ENCODE measurements at regions not wholly inside any gene's neighbourhood (a gene's known extent, or its start where the extent isn't known, plus 50 kb on each side); places are given as distances from the start of the nearest gene placed in this dataset.

DNA sequence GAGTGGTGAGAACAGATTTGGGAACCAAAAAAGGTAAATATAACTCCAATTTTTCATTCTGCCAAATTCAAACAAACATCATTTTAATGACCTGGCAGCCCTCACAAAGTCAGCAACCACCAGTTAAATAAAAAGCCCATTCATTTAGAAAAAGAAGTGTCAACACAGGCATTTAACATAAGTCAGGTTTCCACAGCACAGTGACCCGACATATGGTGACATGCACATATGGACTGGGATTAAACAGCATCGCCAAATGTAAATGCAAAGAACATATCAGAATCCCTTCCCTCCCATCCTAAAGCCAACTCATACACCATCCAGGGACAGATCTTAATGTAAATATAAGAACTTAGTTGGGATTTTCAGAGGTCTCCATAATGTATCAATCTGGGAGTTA is 293.2 kb downstream of the FGFR2 start:
- no peak for TF ChIP-seq EZH2phosphoT487 (IDR thresholded peaks at IDR 0.05; ENCODE audit: unreplicated experiment)
- TF ChIP-seq EZH2 (IDR thresholded peaks at IDR 0.05; ENCODE audit: low read depth, unreplicated experiment), result no peak
- no peak for TF ChIP-seq POLR2AphosphoS5 (IDR thresholded peaks at IDR 0.05; ENCODE audit: low read depth)
- TF ChIP-seq, protein P1, sequence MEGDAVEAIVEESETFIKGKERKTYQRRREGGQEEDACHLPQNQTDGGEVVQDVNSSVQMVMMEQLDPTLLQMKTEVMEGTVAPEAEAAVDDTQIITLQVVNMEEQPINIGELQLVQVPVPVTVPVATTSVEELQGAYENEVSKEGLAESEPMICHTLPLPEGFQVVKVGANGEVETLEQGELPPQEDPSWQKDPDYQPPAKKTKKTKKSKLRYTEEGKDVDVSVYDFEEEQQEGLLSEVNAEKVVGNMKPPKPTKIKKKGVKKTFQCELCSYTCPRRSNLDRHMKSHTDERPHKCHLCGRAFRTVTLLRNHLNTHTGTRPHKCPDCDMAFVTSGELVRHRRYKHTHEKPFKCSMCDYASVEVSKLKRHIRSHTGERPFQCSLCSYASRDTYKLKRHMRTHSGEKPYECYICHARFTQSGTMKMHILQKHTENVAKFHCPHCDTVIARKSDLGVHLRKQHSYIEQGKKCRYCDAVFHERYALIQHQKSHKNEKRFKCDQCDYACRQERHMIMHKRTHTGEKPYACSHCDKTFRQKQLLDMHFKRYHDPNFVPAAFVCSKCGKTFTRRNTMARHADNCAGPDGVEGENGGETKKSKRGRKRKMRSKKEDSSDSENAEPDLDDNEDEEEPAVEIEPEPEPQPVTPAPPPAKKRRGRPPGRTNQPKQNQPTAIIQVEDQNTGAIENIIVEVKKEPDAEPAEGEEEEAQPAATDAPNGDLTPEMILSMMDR (conservative IDR thresholded peaks at IDR 0.05; ENCODE audit: low read depth in 2 of 2), result no peak
- TF ChIP-seq, protein P2, sequence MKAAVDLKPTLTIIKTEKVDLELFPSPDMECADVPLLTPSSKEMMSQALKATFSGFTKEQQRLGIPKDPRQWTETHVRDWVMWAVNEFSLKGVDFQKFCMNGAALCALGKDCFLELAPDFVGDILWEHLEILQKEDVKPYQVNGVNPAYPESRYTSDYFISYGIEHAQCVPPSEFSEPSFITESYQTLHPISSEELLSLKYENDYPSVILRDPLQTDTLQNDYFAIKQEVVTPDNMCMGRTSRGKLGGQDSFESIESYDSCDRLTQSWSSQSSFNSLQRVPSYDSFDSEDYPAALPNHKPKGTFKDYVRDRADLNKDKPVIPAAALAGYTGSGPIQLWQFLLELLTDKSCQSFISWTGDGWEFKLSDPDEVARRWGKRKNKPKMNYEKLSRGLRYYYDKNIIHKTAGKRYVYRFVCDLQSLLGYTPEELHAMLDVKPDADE (IDR thresholded peaks at IDR 0.05), result no peak
- TF ChIP-seq CREB1 (CRISPR knock-in tag; IDR thresholded peaks at IDR 0.05; ENCODE audit: low read depth), result no peak
- TF ChIP-seq NANOG (IDR thresholded peaks at IDR 0.05; ENCODE audit: borderline replicate concordance), result no peak
- TF ChIP-seq, protein P3, sequence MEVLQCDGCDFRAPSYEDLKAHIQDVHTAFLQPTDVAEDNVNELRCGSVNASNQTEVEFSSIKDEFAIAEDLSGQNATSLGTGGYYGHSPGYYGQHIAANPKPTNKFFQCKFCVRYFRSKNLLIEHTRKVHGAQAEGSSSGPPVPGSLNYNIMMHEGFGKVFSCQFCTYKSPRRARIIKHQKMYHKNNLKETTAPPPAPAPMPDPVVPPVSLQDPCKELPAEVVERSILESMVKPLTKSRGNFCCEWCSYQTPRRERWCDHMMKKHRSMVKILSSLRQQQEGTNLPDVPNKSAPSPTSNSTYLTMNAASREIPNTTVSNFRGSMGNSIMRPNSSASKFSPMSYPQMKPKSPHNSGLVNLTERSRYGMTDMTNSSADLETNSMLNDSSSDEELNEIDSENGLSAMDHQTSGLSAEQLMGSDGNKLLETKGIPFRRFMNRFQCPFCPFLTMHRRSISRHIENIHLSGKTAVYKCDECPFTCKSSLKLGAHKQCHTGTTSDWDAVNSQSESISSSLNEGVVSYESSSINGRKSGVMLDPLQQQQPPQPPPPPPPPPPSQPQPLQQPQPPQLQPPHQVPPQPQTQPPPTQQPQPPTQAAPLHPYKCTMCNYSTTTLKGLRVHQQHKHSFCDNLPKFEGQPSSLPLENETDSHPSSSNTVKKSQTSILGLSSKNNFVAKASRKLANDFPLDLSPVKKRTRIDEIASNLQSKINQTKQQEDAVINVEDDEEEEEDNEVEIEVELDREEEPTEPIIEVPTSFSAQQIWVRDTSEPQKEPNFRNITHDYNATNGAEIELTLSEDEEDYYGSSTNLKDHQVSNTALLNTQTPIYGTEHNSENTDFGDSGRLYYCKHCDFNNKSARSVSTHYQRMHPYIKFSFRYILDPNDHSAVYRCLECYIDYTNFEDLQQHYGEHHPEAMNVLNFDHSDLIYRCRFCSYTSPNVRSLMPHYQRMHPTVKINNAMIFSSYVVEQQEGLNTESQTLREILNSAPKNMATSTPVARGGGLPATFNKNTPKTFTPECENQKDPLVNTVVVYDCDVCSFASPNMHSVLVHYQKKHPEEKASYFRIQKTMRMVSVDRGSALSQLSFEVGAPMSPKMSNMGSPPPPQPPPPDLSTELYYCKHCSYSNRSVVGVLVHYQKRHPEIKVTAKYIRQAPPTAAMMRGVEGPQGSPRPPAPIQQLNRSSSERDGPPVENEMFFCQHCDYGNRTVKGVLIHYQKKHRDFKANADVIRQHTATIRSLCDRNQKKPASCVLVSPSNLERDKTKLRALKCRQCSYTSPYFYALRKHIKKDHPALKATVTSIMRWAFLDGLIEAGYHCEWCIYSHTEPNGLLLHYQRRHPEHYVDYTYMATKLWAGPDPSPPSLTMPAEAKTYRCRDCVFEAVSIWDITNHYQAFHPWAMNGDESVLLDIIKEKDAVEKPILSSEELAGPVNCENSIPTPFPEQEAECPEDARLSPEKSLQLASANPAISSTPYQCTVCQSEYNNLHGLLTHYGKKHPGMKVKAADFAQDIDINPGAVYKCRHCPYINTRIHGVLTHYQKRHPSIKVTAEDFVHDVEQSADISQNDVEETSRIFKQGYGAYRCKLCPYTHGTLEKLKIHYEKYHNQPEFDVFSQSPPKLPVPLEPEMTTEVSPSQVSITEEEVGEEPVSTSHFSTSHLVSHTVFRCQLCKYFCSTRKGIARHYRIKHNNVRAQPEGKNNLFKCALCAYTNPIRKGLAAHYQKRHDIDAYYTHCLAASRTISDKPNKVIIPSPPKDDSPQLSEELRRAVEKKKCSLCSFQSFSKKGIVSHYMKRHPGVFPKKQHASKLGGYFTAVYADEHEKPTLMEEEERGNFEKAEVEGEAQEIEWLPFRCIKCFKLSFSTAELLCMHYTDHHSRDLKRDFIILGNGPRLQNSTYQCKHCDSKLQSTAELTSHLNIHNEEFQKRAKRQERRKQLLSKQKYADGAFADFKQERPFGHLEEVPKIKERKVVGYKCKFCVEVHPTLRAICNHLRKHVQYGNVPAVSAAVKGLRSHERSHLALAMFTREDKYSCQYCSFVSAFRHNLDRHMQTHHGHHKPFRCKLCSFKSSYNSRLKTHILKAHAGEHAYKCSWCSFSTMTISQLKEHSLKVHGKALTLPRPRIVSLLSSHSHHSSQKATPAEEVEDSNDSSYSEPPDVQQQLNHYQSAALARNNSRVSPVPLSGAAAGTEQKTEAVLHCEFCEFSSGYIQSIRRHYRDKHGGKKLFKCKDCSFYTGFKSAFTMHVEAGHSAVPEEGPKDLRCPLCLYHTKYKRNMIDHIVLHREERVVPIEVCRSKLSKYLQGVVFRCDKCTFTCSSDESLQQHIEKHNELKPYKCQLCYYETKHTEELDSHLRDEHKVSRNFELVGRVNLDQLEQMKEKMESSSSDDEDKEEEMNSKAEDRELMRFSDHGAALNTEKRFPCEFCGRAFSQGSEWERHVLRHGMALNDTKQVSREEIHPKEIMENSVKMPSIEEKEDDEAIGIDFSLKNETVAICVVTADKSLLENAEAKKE (CRISPR knock-in tag; IDR thresholded peaks at IDR 0.05), result no peak
- TF ChIP-seq STAT1 (IDR thresholded peaks at IDR 0.05; ENCODE audit: unreplicated experiment), result no peak
- TF ChIP-seq, protein P4, sequence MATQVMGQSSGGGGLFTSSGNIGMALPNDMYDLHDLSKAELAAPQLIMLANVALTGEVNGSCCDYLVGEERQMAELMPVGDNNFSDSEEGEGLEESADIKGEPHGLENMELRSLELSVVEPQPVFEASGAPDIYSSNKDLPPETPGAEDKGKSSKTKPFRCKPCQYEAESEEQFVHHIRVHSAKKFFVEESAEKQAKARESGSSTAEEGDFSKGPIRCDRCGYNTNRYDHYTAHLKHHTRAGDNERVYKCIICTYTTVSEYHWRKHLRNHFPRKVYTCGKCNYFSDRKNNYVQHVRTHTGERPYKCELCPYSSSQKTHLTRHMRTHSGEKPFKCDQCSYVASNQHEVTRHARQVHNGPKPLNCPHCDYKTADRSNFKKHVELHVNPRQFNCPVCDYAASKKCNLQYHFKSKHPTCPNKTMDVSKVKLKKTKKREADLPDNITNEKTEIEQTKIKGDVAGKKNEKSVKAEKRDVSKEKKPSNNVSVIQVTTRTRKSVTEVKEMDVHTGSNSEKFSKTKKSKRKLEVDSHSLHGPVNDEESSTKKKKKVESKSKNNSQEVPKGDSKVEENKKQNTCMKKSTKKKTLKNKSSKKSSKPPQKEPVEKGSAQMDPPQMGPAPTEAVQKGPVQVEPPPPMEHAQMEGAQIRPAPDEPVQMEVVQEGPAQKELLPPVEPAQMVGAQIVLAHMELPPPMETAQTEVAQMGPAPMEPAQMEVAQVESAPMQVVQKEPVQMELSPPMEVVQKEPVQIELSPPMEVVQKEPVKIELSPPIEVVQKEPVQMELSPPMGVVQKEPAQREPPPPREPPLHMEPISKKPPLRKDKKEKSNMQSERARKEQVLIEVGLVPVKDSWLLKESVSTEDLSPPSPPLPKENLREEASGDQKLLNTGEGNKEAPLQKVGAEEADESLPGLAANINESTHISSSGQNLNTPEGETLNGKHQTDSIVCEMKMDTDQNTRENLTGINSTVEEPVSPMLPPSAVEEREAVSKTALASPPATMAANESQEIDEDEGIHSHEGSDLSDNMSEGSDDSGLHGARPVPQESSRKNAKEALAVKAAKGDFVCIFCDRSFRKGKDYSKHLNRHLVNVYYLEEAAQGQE (IDR thresholded peaks at IDR 0.05; ENCODE audit: unreplicated experiment), result no peak
- no peak for TF ChIP-seq JUNB (IDR thresholded peaks at IDR 0.05; ENCODE audit: unreplicated experiment)
- no peak for TF ChIP-seq ZNF114 (CRISPR knock-in tag; IDR thresholded peaks at IDR 0.05)

Data from GM23338 (cell line).